Panc1 (cell line): ENCODE measurements at regions not wholly inside any gene's neighbourhood (a gene's known extent, or its start where the extent isn't known, plus 50 kb on each side); places are given as distances from the start of the nearest gene placed in this dataset.

Source experiments
- ATAC-seq: fragments of 200-7000 bp; cut with Tn5 transposase; 2 replicates; pipeline ENCODE4 v1.9.1; 2020; ENCODE audit warnings: mild to moderate bottlenecking, moderate library complexity
- BruUV-seq: library from RNA; stranded (reverse); fragments of 400-500 nt; replicated peaks from 2 replicates; lab custom pipeline; 2021; lab: Mats Ljungman, UMichigan
- CTCF ChIA-PET: fragments of 300-600 bp; sonication (Branson Sonifier 250); formaldehyde crosslinking; loops from one replicate; lab custom pipeline; 2022; ENCODE audit warnings: antibody characterized with exemption; lab: Charles Lee
- POLR2A ChIA-PET: fragments of 300-600 bp; sonication (Branson Sonifier 250); formaldehyde crosslinking; loops from one replicate; lab custom pipeline; 2022; ENCODE audit warnings: antibody characterized with exemption; lab: Charles Lee
- DNase-seq: peaks from one replicate; pipeline ENCODE4 v3.0.0-alpha.2; 2010; ENCODE audit warnings: low read depth, low spot score
- H3K27ac ChIP-seq: 2 replicates; pipeline ENCODE4 v1.5.1; 2011; ENCODE audit warnings: mild to moderate bottlenecking, low read length, inconsistent platforms
- H3K27me3 ChIP-seq: fragments of 200-500 bp; sonication (Bioruptor generic); 2 replicates; pipeline ENCODE4 v1.6.0; 2014; ENCODE audit warnings: low read length, inconsistent platforms; ENCODE audit not compliant: control insufficient read depth, insufficient read depth
- H3K36me3 ChIP-seq: fragments of 200-500 bp; sonication (Bioruptor generic); 2 replicates; pipeline ENCODE4 v1.5.1; 2014; ENCODE audit warnings: inconsistent platforms, mild to moderate bottlenecking, low read length, moderate library complexity; ENCODE audit not compliant: control insufficient read depth, insufficient read depth
- H3K4me1 ChIP-seq: 2 replicates; pipeline ENCODE4 v1.5.1; 2011; ENCODE audit warnings: inconsistent platforms, mild to moderate bottlenecking, low read length, moderate library complexity; ENCODE audit not compliant: control insufficient read depth, insufficient read depth
- H3K4me3 ChIP-seq, 2 experiments: 2 replicates each; pipeline ENCODE4 v1.5.1; 2011 to 2012; ENCODE audit warnings: low read depth in 2 of 2, low read length in 2 of 2, mild to moderate bottlenecking in 2 of 2, inconsistent platforms in 1 of 2, moderate library complexity in 1 of 2
- H3K9me3 ChIP-seq: fragments of 200-500 bp; sonication (Bioruptor generic); 2 replicates; pipeline ENCODE4 v1.5.1; 2014; ENCODE audit warnings: low read depth, mild to moderate bottlenecking, inconsistent platforms, low read length, moderate library complexity; ENCODE audit not compliant: control insufficient read depth, insufficient read depth
- POLR2AphosphoS5 ChIP-seq: IDR thresholded peaks from 2 replicates; pipeline ENCODE4 v1.6.1; 2012; ENCODE audit warnings: mild to moderate bottlenecking, low read depth, low read length, moderate library complexity
- SIN3A ChIP-seq: IDR thresholded peaks from 2 replicates; pipeline ENCODE4 v1.6.1; 2012; ENCODE audit warnings: low read depth, mild to moderate bottlenecking, low read length, moderate library complexity, borderline replicate concordance; ENCODE audit not compliant: insufficient read depth
- TCF7L2 ChIP-seq: IDR thresholded peaks from 2 replicates; pipeline ENCODE4 v1.6.1; 2011; ENCODE audit warnings: mild to moderate bottlenecking, low read depth, low read length, inconsistent platforms
- in situ Hi-C: cut with HindIII; loops from 2 replicates; pipeline ENCODE4 v1.10.0; 2016; ENCODE audit warnings: low sequenced_read_pairs, low pct_unique_long_range_greater_than_20kb
- intact Hi-C: fragments of 100-400 bp; cut with micrococcal nuclease; formaldehyde crosslinking; loops from one replicate; pipeline ENCODE4 v1.10.0; 2022; ENCODE audit not compliant: unreplicated experiment
- TF ChIP-seq, protein P1 (sequence below): fragments of 450-650 bp; IDR thresholded peaks from 2 replicates; pipeline ENCODE4 v1.5.1; 2017; ENCODE audit warnings: mild to moderate bottlenecking
- TF ChIP-seq, protein P2 (sequence below), 2 experiments: IDR thresholded peaks; 2 replicates each; pipeline ENCODE4 v1.6.1; 2011 to 2012; ENCODE audit warnings: low read depth in 2 of 2, control low read depth in 1 of 2, low read length in 1 of 2, mild to moderate bottlenecking in 1 of 2, moderate library complexity in 1 of 2; ENCODE audit not compliant: insufficient read depth in 1 of 2

DNA sequence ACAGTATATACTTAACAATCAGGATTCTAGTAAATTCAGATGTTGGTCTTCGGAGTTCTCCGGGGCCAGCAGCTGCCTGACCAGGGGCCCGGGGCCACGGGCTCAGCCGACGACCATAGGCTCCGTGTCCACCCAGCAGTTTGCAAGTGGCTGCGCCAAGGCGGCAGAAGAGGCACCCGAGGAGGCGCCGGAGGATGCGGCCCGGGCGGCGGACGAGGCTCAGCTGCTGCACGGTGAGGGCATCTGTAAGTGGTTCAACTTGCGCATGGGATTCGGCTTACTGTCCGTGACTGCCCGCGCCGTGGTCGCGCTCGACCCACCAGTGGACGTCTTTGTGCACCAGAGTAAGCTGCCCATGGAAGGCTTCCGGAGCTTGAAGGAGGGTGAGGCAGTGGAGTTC is 136.3 kb downstream of the NUP35 start:
- no TSS peak for BruUV-seq
- Histone ChIP-seq H3K36me3 (no peaks in the 10 kb centered on the region), H3K27ac (no peak overlapping the region), H3K4me3 (no peak overlapping the region), H3K27me3 (no peaks in the 10 kb centered on the region), H3K9me3 (no peaks in the 10 kb centered on the region), H3K4me1 (no peaks in the 10 kb centered on the region)
- POLR2A ChIA-PET, result no interaction called here
- ATAC-seq (no peak), DNase-seq (no peak)
- TF ChIP-seq POLR2AphosphoS5, result no peak
- TF ChIP-seq, protein P1, sequence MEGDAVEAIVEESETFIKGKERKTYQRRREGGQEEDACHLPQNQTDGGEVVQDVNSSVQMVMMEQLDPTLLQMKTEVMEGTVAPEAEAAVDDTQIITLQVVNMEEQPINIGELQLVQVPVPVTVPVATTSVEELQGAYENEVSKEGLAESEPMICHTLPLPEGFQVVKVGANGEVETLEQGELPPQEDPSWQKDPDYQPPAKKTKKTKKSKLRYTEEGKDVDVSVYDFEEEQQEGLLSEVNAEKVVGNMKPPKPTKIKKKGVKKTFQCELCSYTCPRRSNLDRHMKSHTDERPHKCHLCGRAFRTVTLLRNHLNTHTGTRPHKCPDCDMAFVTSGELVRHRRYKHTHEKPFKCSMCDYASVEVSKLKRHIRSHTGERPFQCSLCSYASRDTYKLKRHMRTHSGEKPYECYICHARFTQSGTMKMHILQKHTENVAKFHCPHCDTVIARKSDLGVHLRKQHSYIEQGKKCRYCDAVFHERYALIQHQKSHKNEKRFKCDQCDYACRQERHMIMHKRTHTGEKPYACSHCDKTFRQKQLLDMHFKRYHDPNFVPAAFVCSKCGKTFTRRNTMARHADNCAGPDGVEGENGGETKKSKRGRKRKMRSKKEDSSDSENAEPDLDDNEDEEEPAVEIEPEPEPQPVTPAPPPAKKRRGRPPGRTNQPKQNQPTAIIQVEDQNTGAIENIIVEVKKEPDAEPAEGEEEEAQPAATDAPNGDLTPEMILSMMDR, result no peak
- TF ChIP-seq, protein P2, sequence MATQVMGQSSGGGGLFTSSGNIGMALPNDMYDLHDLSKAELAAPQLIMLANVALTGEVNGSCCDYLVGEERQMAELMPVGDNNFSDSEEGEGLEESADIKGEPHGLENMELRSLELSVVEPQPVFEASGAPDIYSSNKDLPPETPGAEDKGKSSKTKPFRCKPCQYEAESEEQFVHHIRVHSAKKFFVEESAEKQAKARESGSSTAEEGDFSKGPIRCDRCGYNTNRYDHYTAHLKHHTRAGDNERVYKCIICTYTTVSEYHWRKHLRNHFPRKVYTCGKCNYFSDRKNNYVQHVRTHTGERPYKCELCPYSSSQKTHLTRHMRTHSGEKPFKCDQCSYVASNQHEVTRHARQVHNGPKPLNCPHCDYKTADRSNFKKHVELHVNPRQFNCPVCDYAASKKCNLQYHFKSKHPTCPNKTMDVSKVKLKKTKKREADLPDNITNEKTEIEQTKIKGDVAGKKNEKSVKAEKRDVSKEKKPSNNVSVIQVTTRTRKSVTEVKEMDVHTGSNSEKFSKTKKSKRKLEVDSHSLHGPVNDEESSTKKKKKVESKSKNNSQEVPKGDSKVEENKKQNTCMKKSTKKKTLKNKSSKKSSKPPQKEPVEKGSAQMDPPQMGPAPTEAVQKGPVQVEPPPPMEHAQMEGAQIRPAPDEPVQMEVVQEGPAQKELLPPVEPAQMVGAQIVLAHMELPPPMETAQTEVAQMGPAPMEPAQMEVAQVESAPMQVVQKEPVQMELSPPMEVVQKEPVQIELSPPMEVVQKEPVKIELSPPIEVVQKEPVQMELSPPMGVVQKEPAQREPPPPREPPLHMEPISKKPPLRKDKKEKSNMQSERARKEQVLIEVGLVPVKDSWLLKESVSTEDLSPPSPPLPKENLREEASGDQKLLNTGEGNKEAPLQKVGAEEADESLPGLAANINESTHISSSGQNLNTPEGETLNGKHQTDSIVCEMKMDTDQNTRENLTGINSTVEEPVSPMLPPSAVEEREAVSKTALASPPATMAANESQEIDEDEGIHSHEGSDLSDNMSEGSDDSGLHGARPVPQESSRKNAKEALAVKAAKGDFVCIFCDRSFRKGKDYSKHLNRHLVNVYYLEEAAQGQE (IDR thresholded peaks at IDR 0.05; ENCODE audit: insufficient read depth in 1 of 2, low read depth in 2 of 2, low read length in 1 of 2), result no peak
- TF ChIP-seq SIN3A, result no peak
- TF ChIP-seq TCF7L2, result no peak
- intact Hi-C loops, result no loop called here
- CTCF ChIA-PET, result no interaction called here
- in situ Hi-C loops, result no loop called here

DNA sequence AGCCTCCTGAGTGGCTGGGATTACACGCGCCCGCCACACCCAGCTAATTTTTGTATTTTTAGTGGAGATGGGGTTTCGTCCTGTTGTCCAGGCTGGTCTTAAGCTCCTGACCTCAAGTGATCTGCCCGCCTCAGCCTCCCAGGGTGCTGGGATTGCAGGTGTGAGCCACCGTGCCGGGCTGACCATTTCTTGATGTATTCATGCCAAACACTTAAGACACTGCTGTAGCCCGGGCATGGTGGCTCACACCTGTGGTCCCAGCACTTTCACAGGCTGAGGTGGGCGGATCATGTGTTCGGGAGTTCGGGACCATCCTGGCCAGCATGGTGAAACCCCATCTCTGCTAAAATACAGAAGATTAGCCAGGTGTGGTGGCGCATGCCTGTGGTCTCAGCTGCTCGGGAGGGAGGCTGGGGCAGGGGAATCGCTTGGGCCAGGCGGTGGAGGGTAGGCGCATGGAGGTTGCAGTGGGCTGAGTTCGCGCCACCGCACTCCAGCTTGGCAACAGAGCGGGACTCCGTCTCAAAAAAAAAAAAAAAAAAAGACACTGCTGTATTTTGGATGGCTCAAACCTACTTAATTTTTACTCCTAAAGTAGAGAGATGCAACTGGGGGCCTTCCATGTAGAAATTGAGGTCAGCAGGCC is 140.8 kb downstream of the NUP35 start:
- no peaks in the 10 kb centered on the region for H3K4me1 ChIP-seq
- H3K36me3 ChIP-seq, result no peaks in the 10 kb centered on the region
- DNase-seq (no peak), ATAC-seq (no peak)
- no TSS peak for BruUV-seq
- ChIA-PET POLR2A (no interaction called here), CTCF (no interaction called here)
- H3K4me3 ChIP-seq, result no peak overlapping the region
- intact Hi-C loops, result no loop called here
- no peaks in the 10 kb centered on the region for H3K9me3 ChIP-seq
- TF ChIP-seq SIN3A (no peak), TCF7L2 (no peak), POLR2AphosphoS5 (no peak)
- TF ChIP-seq, protein P1, result no peak
- TF ChIP-seq, protein P2 (IDR thresholded peaks at IDR 0.05; ENCODE audit: insufficient read depth in 1 of 2, low read depth in 2 of 2, low read length in 1 of 2), result no peak
- H3K27ac ChIP-seq, result no peak overlapping the region
- H3K27me3 ChIP-seq, result no peaks in the 10 kb centered on the region
- in situ Hi-C loops, result no loop called here
